LNCaP clone FGC (cell line): ENCODE measurements at regions not wholly inside any gene's neighbourhood (a gene's known extent, or its start where the extent isn't known, plus 50 kb on each side); places are given as distances from the start of the nearest gene placed in this dataset.

Source experiments
- DNase-seq: peaks from one replicate; pipeline ENCODE4 v3.0.0-alpha.2; 2011; ENCODE audit warnings: low read depth
- H3K4me3 ChIP-seq: 2 replicates; pipeline ENCODE4 v1.5.1; 2011; ENCODE audit warnings: mild to moderate bottlenecking, low read depth, low read length, control low read depth
- TF ChIP-seq, protein P1 (sequence below): IDR thresholded peaks from 2 replicates; pipeline ENCODE4 v1.5.1; 2012; ENCODE audit warnings: mild to moderate bottlenecking; ENCODE audit not compliant: control insufficient read depth, insufficient read depth; ENCODE audit errors: extremely low read depth

DNA sequence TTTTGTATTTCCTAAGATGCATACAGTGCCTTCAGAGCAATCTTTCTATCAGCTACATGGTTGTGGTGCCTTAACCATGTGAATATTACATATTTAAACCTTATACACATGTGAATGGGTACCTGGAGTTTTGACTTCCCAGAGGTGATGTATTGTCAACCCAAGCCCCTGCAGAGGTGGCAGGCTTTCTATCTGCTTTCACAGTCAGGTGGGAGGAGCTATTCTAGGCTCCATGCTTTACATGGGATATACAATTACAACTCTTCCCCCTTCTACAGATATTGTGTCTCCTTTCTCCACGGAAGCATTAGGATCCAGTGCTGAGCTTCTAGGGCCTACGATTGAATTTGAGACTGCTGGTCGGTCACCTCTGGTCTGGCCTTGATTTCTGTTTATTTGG lies 89.8 kb upstream of the TUT7 start:
- TF ChIP-seq, protein P1, sequence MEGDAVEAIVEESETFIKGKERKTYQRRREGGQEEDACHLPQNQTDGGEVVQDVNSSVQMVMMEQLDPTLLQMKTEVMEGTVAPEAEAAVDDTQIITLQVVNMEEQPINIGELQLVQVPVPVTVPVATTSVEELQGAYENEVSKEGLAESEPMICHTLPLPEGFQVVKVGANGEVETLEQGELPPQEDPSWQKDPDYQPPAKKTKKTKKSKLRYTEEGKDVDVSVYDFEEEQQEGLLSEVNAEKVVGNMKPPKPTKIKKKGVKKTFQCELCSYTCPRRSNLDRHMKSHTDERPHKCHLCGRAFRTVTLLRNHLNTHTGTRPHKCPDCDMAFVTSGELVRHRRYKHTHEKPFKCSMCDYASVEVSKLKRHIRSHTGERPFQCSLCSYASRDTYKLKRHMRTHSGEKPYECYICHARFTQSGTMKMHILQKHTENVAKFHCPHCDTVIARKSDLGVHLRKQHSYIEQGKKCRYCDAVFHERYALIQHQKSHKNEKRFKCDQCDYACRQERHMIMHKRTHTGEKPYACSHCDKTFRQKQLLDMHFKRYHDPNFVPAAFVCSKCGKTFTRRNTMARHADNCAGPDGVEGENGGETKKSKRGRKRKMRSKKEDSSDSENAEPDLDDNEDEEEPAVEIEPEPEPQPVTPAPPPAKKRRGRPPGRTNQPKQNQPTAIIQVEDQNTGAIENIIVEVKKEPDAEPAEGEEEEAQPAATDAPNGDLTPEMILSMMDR = no peak
- no peak for DNase-seq

DNA sequence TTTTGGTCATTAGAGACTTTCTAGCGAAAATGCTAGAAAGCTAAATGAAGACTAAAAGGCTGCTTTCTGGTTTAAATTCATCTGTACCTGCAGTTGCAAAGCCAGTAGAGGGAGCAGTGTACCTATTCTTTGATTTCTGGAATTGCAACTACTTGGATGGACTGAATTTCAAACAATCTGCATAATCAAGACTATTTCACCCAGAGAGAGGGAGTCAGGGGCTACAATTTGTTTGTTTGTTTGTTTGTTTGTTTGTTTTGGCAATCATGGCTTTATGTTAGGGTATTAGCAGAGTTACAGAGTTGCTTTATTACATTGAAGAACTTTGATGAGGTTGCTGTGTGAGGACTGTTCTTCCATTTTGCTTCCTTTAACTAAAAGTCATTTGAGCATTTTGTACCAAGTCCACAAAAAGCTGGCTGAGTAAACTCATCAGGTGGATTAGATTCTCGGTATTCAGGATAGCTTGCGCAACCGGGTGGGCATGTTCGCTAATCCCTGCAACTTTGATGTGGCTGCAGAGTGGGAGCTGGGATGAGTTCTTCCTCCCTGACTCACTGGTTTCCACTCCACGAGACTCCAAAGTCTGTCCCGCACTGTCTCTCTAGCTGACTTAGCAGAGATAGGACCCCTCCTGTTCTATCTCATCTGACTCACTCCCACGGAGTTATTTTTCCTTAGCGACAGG lies 80.0 kb upstream of the TUT7 start:
- TF ChIP-seq, protein P1 = peak; percentile 89
- no peak for DNase-seq
- no peak overlapping the region for H3K4me3 ChIP-seq

More for the DNA sequence above, 89.8 kb upstream of the TUT7 start:
- no peak overlapping the region for H3K4me3 ChIP-seq

GRCh38 chr9:86424251-86424891 lies 70.2 kb upstream of the TUT7 start:
- H3K4me3 ChIP-seq = no peak overlapping the region
- TF ChIP-seq, protein P1 = no peak
- DNase-seq = no peak

DNA sequence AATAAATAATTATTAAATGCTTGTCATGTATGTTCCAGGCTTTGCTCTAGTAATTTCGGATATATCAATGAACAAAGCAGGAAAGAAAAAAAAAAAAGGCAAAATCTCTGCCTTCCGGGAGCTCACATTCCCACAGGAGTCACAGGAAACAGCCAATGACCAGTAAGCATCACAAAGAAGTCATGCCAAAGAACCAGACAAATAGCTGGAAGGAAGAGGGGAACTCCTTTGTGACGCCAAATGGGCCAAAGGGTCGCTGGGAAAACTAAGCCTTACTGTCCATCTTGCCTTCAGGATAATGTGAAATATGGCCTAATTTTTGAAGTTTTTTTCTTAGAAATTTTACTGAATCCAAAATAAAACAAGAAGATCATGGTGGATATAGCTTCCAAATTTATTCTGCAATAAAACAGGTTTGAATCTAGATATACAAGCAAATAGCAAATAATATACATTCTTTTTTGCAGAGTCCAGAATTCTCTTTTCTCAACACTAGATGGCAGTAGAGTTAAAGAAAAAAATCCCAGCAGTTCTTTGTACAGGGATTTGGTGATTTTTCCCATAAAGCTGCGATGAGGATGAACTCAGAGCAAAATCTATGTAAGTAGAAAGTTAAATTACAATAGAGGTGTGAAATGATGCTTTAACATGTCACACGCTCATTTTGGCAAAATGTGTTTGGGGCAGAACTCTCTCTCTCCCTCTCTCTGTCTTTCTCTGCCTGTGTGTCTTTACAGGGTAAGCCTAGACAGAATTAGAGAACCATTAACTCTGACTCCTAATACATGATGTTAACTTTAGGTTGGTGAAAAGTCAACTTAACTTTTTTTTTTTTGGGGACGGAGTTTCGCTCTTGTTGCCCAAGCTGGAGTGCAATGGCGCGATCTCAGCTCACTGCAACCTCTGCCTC lies 60.0 kb upstream of the TUT7 start:
- TF ChIP-seq, protein P1 = peak; percentile 52
- DNase-seq = no peak
- no peak overlapping the region for H3K4me3 ChIP-seq

GRCh38 chr9:86410281-86410680 lies 56.1 kb upstream of the TUT7 start:
- no peak overlapping the region for H3K4me3 ChIP-seq
- DNase-seq = no peak
- TF ChIP-seq, protein P1 = no peak

DNA sequence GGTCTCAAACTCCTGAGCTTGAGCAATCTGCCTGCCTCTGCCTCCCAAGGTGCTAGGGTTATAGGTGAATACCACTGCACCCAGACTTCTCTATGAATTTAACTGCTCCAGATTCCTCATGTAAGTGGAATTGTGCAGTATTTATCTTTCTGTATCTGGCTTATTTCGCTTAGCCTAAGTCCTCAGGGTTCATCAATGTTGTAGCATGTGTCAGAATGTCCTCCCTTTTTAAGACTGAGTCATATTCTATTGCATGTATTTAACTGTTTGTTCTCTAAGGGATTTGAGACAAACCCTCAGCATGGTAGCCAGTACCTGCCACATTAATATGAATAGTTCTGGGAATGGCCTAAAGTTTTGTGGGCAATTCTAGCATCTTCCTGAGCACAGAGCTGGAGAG lies 53.9 kb upstream of the TUT7 start:
- TF ChIP-seq, protein P1 = no peak
- DNase-seq = no peak
- no peak overlapping the region for H3K4me3 ChIP-seq
